ENCODE measurements at regions not wholly inside any gene's neighbourhood (a gene's known extent, or its start where the extent isn't known, plus 50 kb on each side); places are given as distances from the start of the nearest gene placed in this dataset.

DNA sequence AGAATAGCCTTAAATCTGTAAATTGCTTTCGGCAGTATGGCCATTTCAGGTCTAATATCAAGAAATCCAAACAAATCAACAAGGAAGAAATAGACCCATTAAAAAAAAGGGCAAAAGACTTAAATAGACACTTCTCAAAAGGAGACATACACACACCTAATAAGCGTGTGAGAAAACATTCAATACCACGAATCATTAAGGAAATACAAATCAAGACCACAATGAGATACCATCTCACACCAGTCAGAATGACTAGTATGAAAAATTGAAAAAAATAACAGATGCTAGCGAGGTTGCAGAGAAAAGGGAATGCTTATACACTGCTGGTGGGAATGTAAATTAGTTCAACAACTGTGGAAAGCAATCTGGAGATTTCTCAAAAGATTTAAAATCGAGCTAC is 243.2 kb downstream of the DSEL start:
- TF ChIP-seq, protein P1, sequence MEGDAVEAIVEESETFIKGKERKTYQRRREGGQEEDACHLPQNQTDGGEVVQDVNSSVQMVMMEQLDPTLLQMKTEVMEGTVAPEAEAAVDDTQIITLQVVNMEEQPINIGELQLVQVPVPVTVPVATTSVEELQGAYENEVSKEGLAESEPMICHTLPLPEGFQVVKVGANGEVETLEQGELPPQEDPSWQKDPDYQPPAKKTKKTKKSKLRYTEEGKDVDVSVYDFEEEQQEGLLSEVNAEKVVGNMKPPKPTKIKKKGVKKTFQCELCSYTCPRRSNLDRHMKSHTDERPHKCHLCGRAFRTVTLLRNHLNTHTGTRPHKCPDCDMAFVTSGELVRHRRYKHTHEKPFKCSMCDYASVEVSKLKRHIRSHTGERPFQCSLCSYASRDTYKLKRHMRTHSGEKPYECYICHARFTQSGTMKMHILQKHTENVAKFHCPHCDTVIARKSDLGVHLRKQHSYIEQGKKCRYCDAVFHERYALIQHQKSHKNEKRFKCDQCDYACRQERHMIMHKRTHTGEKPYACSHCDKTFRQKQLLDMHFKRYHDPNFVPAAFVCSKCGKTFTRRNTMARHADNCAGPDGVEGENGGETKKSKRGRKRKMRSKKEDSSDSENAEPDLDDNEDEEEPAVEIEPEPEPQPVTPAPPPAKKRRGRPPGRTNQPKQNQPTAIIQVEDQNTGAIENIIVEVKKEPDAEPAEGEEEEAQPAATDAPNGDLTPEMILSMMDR (conservative IDR thresholded peaks at IDR 0.05 in 1 of 2, IDR thresholded peaks at IDR 0.05 in 1 of 2; ENCODE audit: extremely low read depth in 1 of 2, insufficient read depth in 1 of 2, low read depth in 1 of 2, low read length in 2 of 2): no peak
- TF ChIP-seq EZH2 (IDR thresholded peaks at IDR 0.05; ENCODE audit: borderline replicate concordance, low read length): no peak

Data from mammary epithelial cell (primary cell).